Tibial nerve (tissue), 4 donors: ENCODE measurements at regions not wholly inside any gene's neighbourhood (a gene's known extent, or its start where the extent isn't known, plus 50 kb on each side); places are given as distances from the start of the nearest gene placed in this dataset.

Experiments
- DNase-seq, 2 donors: peaks; one replicate each; pipeline ENCODE4 v3.0.0-alpha.2; 2019; ENCODE audit warnings: low spot score in 2 of 2
- H3K27ac ChIP-seq, 4 donors: fragments of 200-600 bp; sonication (generic) in 3 of 4; one replicate each; pipeline ENCODE4 v1.5.1; 2017 to 2019; ENCODE audit warnings: mild to moderate bottlenecking in 1 of 4
- H3K27me3 ChIP-seq, 2 donors: fragments of 200-600 bp; sonication (generic) in 1 of 2; one replicate each; pipeline versions ENCODE4 v1.5.1 to v1.6.0; 2017 to 2019
- H3K36me3 ChIP-seq, 3 donors: fragments of 200-600 bp; sonication (generic); one replicate each; pipeline ENCODE4 v1.5.1; 2018 to 2019
- H3K4me1 ChIP-seq, 4 donors: fragments of 200-600 bp; sonication (generic) in 3 of 4; one replicate each; pipeline ENCODE4 v1.5.1; 2017 to 2019
- H3K4me3 ChIP-seq, 4 donors: fragments of 200-600 bp; sonication (generic) in 3 of 4; one replicate each; pipeline ENCODE4 v1.5.1; 2017 to 2019; ENCODE audit warnings: mild to moderate bottlenecking in 1 of 4, moderate library complexity in 1 of 4
- H3K9me3 ChIP-seq, 4 donors: fragments of 200-600 bp; sonication (generic) in 3 of 4; one replicate each; pipeline ENCODE4 v1.5.1; 2017 to 2019
- CTCF ChIP-seq, 5 experiments: fragments of 200-600 bp in 3 of 5; fragments of 450-650 bp in 2 of 5; sonication (generic) in 3 of 5; IDR thresholded peaks; one replicate each; pipeline ENCODE4 v1.5.1; 2016 to 2019; ENCODE audit warnings: antibody characterized with exemption in 5 of 5, mild to moderate bottlenecking in 3 of 5, moderate library complexity in 2 of 5
- EP300 ChIP-seq, 2 donors: sonication (generic); formaldehyde crosslinking; IDR thresholded peaks; one replicate each; pipeline ENCODE4 v1.6.1; 2017; ENCODE audit warnings: antibody characterized with exemption in 2 of 2, mild to moderate bottlenecking in 1 of 2
- POLR2A ChIP-seq, 2 donors: fragments of 450-650 bp; IDR thresholded peaks; one replicate each; pipeline ENCODE4 v1.6.1; 2017; ENCODE audit warnings: antibody characterized with exemption in 2 of 2, mild to moderate bottlenecking in 2 of 2, moderate library complexity in 2 of 2
- WGBS, 2 donors: methylation state at CpG; one replicate each; pipeline ENCODE4 v1.1.5; 2018; 5-methylcytosine and 5-hydroxymethylcytosine counted together

DNA sequence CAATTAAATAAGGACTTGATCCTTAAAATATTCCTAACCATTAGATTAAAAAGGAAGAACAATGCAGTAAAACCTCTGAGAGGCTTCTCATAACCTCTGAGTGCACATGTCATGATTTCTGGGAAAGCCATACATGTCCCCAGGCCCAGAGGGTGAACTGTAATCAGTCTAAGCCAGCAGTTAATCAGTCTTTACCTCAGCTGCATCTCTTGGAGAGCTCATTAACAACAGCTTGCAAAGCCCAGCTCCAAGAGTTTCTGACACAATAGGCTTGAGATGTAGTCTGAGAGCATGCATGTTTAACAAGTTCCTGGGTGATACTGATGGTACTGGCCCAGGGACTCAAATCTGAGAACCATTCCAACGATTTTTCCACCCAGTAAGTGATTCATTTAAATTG lies 392.1 kb downstream of the DNAH5 start:
- Histone ChIP-seq H3K36me3 (no peaks in the 10 kb centered on the region), H3K9me3 (no peaks in the 10 kb centered on the region), H3K4me1 (no peaks in the 10 kb centered on the region), H3K4me3 (no peak overlapping the region), H3K27ac (no peak overlapping the region), H3K27me3 (no peaks in the 10 kb centered on the region)
- WGBS, 2 donors = 27 to 29% methylated on average over 1 of the region's 1 CpG
- no peak for TF ChIP-seq EP300 (IDR thresholded peaks at IDR 0.05)
- TF ChIP-seq CTCF (IDR thresholded peaks at IDR 0.05) = no peak
- TF ChIP-seq POLR2A (IDR thresholded peaks at IDR 0.05) = no peak
- no peak for DNase-seq

GRCh38 chr5:13551645-13552044 lies 392.8 kb downstream of the DNAH5 start:
- WGBS, 2 donors = 46 to 63% methylated on average over 2 of the region's 2 CpGs
- no peaks in the 10 kb centered on the region for H3K36me3 ChIP-seq
- H3K27ac ChIP-seq = no peak overlapping the region
- no peaks in the 10 kb centered on the region for H3K4me1 ChIP-seq
- no peaks in the 10 kb centered on the region for H3K27me3 ChIP-seq
- no peaks in the 10 kb centered on the region for H3K9me3 ChIP-seq
- DNase-seq = no peak
- no peak overlapping the region for H3K4me3 ChIP-seq
- no peak for TF ChIP-seq CTCF (IDR thresholded peaks at IDR 0.05)
- TF ChIP-seq POLR2A (IDR thresholded peaks at IDR 0.05) = no peak
- no peak for TF ChIP-seq EP300 (IDR thresholded peaks at IDR 0.05)

DNA sequence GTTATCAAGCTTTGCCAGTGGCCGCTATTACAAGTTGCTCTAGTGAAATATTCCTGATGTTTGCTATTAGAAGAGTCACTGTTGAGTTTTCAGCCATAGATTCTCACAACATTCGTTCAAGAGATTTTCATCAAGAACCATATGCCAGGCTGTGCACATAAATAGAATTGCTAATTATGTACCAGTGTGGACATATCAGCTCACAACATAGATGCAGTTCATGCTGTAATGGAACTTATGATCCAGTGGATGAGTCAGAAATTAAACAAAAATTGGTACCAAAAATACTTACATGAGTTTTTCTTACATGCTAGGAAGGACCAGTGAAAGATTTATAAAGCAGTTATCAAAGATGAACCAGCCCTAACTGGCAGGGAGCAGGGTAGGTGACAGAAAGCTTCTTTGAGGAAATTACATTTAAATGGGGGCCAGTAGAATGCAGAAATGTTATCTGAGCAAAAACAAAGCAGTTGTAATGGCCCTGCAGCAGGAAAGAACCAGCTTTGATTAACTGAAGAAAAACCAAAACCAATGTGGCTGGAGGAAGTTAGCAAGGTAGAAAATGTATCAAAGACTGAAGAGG lies 404.2 kb downstream of the DNAH5 start:
- Histone ChIP-seq H3K9me3 (peaks cover 0 to 5% (median 0%) of the 10 kb centered on the region in 4 donors), H3K4me3 (no peak overlapping the region), H3K27ac (no peak overlapping the region), H3K4me1 (no peaks in the 10 kb centered on the region), H3K36me3 (no peaks in the 10 kb centered on the region), H3K27me3 (no peaks in the 10 kb centered on the region)
- DNase-seq = no peak
- TF ChIP-seq EP300 (IDR thresholded peaks at IDR 0.05) = no peak
- WGBS, 2 donors = 68 to 70% methylated on average over 2 of the region's 2 CpGs

GRCh38 chr5:13536933-13537332 lies 407.6 kb downstream of the DNAH5 start:
- Histone ChIP-seq H3K36me3 (no peaks in the 10 kb centered on the region), H3K27me3 (no peaks in the 10 kb centered on the region), H3K9me3 (no peaks in the 10 kb centered on the region), H3K27ac (no peak overlapping the region), H3K4me1 (no peaks in the 10 kb centered on the region), H3K4me3 (no peak overlapping the region)
- 74 to 78% methylated on average over 5 of the region's 5 CpGs for WGBS, 2 donors
- DNase-seq = no peak
- TF ChIP-seq CTCF (IDR thresholded peaks at IDR 0.05) (no peak), POLR2A (IDR thresholded peaks at IDR 0.05) (no peak), EP300 (IDR thresholded peaks at IDR 0.05) (no peak)

DNA sequence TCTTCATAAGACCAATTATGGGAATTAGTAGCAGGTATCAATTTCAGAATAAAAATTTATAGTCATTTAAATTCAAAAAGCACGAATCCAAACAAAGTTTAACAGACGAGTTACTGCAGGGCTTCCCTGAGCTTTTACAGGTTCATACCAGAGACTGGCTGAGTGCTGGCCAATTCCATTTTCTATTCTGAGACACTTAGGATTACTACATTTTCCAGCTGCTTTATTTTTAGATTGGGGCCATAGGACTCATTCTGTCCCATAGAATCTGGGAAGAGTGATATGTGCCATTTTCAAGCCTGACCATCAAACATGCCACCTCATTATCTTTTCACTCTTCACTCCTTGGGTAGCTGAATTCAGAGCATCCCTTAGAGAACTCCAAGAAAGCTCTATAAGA lies 410.7 kb downstream of the DNAH5 start:
- Histone ChIP-seq H3K36me3 (no peaks in the 10 kb centered on the region), H3K27ac (no peak overlapping the region), H3K27me3 (no peaks in the 10 kb centered on the region), H3K4me1 (no peaks in the 10 kb centered on the region), H3K9me3 (no peaks in the 10 kb centered on the region), H3K4me3 (no peak overlapping the region)
- 74 to 78% methylated on average over 2 of the region's 2 CpGs for WGBS, 2 donors
- no peak for DNase-seq
- TF ChIP-seq EP300 (IDR thresholded peaks at IDR 0.05) = no peak
- no peak for TF ChIP-seq CTCF (IDR thresholded peaks at IDR 0.05)
- no peak for TF ChIP-seq POLR2A (IDR thresholded peaks at IDR 0.05)

GRCh38 chr5:13529300-13529699 lies 415.2 kb downstream of the DNAH5 start:
- H3K4me1 ChIP-seq = no peaks in the 10 kb centered on the region
- no peak overlapping the region for H3K4me3 ChIP-seq
- H3K27ac ChIP-seq = no peak overlapping the region
- DNase-seq = no peak
- H3K27me3 ChIP-seq = no peaks in the 10 kb centered on the region
- no peaks in the 10 kb centered on the region for H3K9me3 ChIP-seq
- no peak for TF ChIP-seq EP300 (IDR thresholded peaks at IDR 0.05)
- TF ChIP-seq POLR2A (IDR thresholded peaks at IDR 0.05) = no peak
- TF ChIP-seq CTCF (IDR thresholded peaks at IDR 0.05) = no peak
- WGBS, 2 donors = 31 to 40% methylated on average over 1 of the region's 1 CpG
- H3K36me3 ChIP-seq = no peaks in the 10 kb centered on the region
